ENCODE measurements at regions not wholly inside any gene's neighbourhood (a gene's known extent, or its start where the extent isn't known, plus 50 kb on each side); places are given as distances from the start of the nearest gene placed in this dataset.

- no peaks in the 10 kb centered on the region for H3K9me2 ChIP-seq (ENCODE audit: low read depth, low read length)
- H3K79me2 ChIP-seq (ENCODE audit: insufficient read depth, low read length): no peaks in the 10 kb centered on the region
- no peaks in the 10 kb centered on the region for H3K36me3 ChIP-seq (ENCODE audit: insufficient read depth, low read length)
- H2AFZ ChIP-seq (ENCODE audit: low read length): no peak overlapping the region
- H3K4me2 ChIP-seq (ENCODE audit: low read length): no peak overlapping the region
- H3F3A ChIP-seq (ENCODE audit: insufficient read depth, low read length): no peaks in the 10 kb centered on the region
- no peaks in the 10 kb centered on the region for H3K4me1 ChIP-seq (ENCODE audit: insufficient read depth, low read length, severe bottlenecking)
- peaks cover 6% of the 10 kb centered on the region; the same call in 1 of the 2 replicates for H3K9me3 ChIP-seq (ENCODE audit: low read length)
- TF ChIP-seq EZH2 (IDR thresholded peaks at IDR 0.05; ENCODE audit: borderline replicate concordance, low read length) (no peak), CTCF (IDR thresholded peaks at IDR 0.05; ENCODE audit: low read length) (no peak)
- H3K9ac ChIP-seq (ENCODE audit: low read length): no peak overlapping the region
- no peak overlapping the region for H3K27ac ChIP-seq (ENCODE audit: low read depth, low read length, poor library complexity, severe bottlenecking)
- no peaks in the 10 kb centered on the region for H4K20me1 ChIP-seq (ENCODE audit: insufficient read depth, low read length)
- no peak overlapping the region for H3K4me3 ChIP-seq (ENCODE audit: low read depth, low read length, poor library complexity, severe bottlenecking)
- H3K27me3 ChIP-seq (ENCODE audit: insufficient read depth, low read length): no peaks in the 10 kb centered on the region
Measured at GRCh38 chr7:110480964-110481363, 610.0 kb upstream of the LRRN3 start.

DNA sequence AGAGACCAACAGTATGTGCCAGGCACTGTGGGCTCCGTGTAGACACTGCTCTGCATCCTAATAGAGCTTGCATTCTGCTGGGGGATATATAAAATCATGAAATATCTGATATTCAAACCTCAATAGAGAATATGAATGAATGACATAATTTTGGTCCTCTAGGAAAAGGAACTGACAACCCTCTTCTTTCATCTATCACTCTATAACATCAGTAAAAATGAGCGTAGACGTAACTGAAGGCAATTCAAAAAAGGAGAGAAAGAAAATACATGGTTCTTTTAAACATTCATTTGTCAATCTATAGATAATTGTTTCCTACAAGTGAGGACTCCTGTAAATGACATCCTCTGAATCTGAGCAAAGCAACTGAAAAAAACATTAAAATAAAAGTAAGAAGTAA lies 607.4 kb upstream of the LRRN3 start:
- H3K36me3 ChIP-seq (ENCODE audit: insufficient read depth, low read length): no peaks in the 10 kb centered on the region
- no peaks in the 10 kb centered on the region for H3F3A ChIP-seq (ENCODE audit: insufficient read depth, low read length)
- no peak overlapping the region for H3K27ac ChIP-seq (ENCODE audit: low read depth, low read length, poor library complexity, severe bottlenecking)
- no peaks in the 10 kb centered on the region for H3K4me1 ChIP-seq (ENCODE audit: insufficient read depth, low read length, severe bottlenecking)
- H3K4me3 ChIP-seq (ENCODE audit: low read depth, low read length, poor library complexity, severe bottlenecking): no peak overlapping the region
- no peak overlapping the region for H2AFZ ChIP-seq (ENCODE audit: low read length)
- no peaks in the 10 kb centered on the region for H3K27me3 ChIP-seq (ENCODE audit: insufficient read depth, low read length)
- H3K9me2 ChIP-seq (ENCODE audit: low read depth, low read length): no peaks in the 10 kb centered on the region
- H4K20me1 ChIP-seq (ENCODE audit: insufficient read depth, low read length): no peaks in the 10 kb centered on the region
- no peaks in the 10 kb centered on the region for H3K79me2 ChIP-seq (ENCODE audit: insufficient read depth, low read length)
- no peak overlapping the region for H3K9ac ChIP-seq (ENCODE audit: low read length)
- TF ChIP-seq CTCF (IDR thresholded peaks at IDR 0.05; ENCODE audit: low read length) (no peak), EZH2 (IDR thresholded peaks at IDR 0.05; ENCODE audit: borderline replicate concordance, low read length) (no peak)
- no peak overlapping the region for H3K4me2 ChIP-seq (ENCODE audit: low read length)
- peaks cover 5% of the 10 kb centered on the region; the same call in 1 of the 2 replicates for H3K9me3 ChIP-seq (ENCODE audit: low read length)

- Histone ChIP-seq H3K9ac (ENCODE audit: low read length) (no peak overlapping the region), H3K27me3 (ENCODE audit: insufficient read depth, low read length) (no peaks in the 10 kb centered on the region), H3K4me3 (ENCODE audit: low read depth, low read length, poor library complexity, severe bottlenecking) (no peak overlapping the region), H3K9me3 (ENCODE audit: low read length) (peaks cover 4% of the 10 kb centered on the region; the same call in 1 of the 2 replicates), H4K20me1 (ENCODE audit: insufficient read depth, low read length) (no peaks in the 10 kb centered on the region), H3F3A (ENCODE audit: insufficient read depth, low read length) (no peaks in the 10 kb centered on the region), H3K36me3 (ENCODE audit: insufficient read depth, low read length) (no peaks in the 10 kb centered on the region), H3K9me2 (ENCODE audit: low read depth, low read length) (no peaks in the 10 kb centered on the region), H3K4me2 (ENCODE audit: low read length) (no peak overlapping the region), H3K4me1 (ENCODE audit: insufficient read depth, low read length, severe bottlenecking) (no peaks in the 10 kb centered on the region), H3K27ac (ENCODE audit: low read depth, low read length, poor library complexity, severe bottlenecking) (no peak overlapping the region), H2AFZ (ENCODE audit: low read length) (no peak overlapping the region), H3K79me2 (ENCODE audit: insufficient read depth, low read length) (no peaks in the 10 kb centered on the region)
- TF ChIP-seq EZH2 (IDR thresholded peaks at IDR 0.05; ENCODE audit: borderline replicate concordance, low read length) (no peak), CTCF (IDR thresholded peaks at IDR 0.05; ENCODE audit: low read length) (no peak)
Measured at GRCh38 chr7:110484356-110484755, 606.6 kb upstream of the LRRN3 start.
